ENCODE measurements at regions not wholly inside any gene's neighbourhood (a gene's known extent, or its start where the extent isn't known, plus 50 kb on each side); places are given as distances from the start of the nearest gene placed in this dataset.

GRCh38 chr10:124176349-124177179 is 83.2 kb upstream of the CHST15 start:
- no peak for TF ChIP-seq EZH2 (IDR thresholded peaks at IDR 0.05; ENCODE audit: borderline replicate concordance)
- TF ChIP-seq, protein P1, sequence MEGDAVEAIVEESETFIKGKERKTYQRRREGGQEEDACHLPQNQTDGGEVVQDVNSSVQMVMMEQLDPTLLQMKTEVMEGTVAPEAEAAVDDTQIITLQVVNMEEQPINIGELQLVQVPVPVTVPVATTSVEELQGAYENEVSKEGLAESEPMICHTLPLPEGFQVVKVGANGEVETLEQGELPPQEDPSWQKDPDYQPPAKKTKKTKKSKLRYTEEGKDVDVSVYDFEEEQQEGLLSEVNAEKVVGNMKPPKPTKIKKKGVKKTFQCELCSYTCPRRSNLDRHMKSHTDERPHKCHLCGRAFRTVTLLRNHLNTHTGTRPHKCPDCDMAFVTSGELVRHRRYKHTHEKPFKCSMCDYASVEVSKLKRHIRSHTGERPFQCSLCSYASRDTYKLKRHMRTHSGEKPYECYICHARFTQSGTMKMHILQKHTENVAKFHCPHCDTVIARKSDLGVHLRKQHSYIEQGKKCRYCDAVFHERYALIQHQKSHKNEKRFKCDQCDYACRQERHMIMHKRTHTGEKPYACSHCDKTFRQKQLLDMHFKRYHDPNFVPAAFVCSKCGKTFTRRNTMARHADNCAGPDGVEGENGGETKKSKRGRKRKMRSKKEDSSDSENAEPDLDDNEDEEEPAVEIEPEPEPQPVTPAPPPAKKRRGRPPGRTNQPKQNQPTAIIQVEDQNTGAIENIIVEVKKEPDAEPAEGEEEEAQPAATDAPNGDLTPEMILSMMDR (IDR thresholded peaks at IDR 0.05; ENCODE audit: poor library complexity), result no peak
